ENCODE measurements at regions not wholly inside any gene's neighbourhood (a gene's known extent, or its start where the extent isn't known, plus 50 kb on each side); places are given as distances from the start of the nearest gene placed in this dataset.

- intact Hi-C loops (cut with DNase I) = no loop called here
- Histone ChIP-seq H3K27ac (no peak overlapping the region), H3K9me3 (no peaks in the 10 kb centered on the region), H3K27me3 (no peaks in the 10 kb centered on the region), H3K4me3 (no peak overlapping the region), H3K36me3 (replicated peaks in 1 of 2; ENCODE audit: insufficient read depth in 1 of 2, low read depth in 2 of 2) (no peaks in the 10 kb centered on the region), H3K4me1 (no peaks in the 10 kb centered on the region)
- TF ChIP-seq POLR2A (IDR thresholded peaks at IDR 0.05) = no peak
- ATAC-seq = no peak
- no peak for DNase-seq
- WGBS, 2 donors = 52 to 74% methylated on average over 3 to 5 of the region's 5 CpGs
These were observed 163.8 kb upstream of the SOX1 start for GRCh38 chr13:111903143-111903542.

- intact Hi-C loops (cut with DNase I) = no loop called here
- no peak for TF ChIP-seq CTCF (IDR thresholded peaks at IDR 0.05)
- no peak for TF ChIP-seq POLR2A (IDR thresholded peaks at IDR 0.05)
These were observed 162.8 kb upstream of the SOX1 start for GRCh38 chr13:111904166-111904565.

GRCh38 chr13:111904701-111905608, 162.0 kb upstream of the SOX1 start:
- intact Hi-C loops (cut with DNase I) = no loop called here
- no peak for TF ChIP-seq CTCF (IDR thresholded peaks at IDR 0.05)
- TF ChIP-seq POLR2A (IDR thresholded peaks at IDR 0.05) = no peak
- H3K9me3 ChIP-seq = no peaks in the 10 kb centered on the region
- no peak overlapping the region for H3K4me3 ChIP-seq
- 74 to 78% methylated on average over 41 of the region's 47 CpGs for WGBS, 2 donors
- no peak for ATAC-seq
- peak in 1 of 4 donors; percentile 1 for DNase-seq
- H3K4me1 ChIP-seq = no peaks in the 10 kb centered on the region
- H3K27me3 ChIP-seq = no peaks in the 10 kb centered on the region
- no peak overlapping the region for H3K27ac ChIP-seq
- no peaks in the 10 kb centered on the region for H3K36me3 ChIP-seq (replicated peaks in 1 of 2; ENCODE audit: insufficient read depth in 1 of 2, low read depth in 2 of 2)

More at GRCh38 chr13:111904166-111904565, 162.8 kb upstream of the SOX1 start:
- no peak overlapping the region for H3K27ac ChIP-seq
- no peak overlapping the region for H3K4me3 ChIP-seq
- H3K36me3 ChIP-seq (replicated peaks in 1 of 2; ENCODE audit: insufficient read depth in 1 of 2, low read depth in 2 of 2) = no peaks in the 10 kb centered on the region
- no peaks in the 10 kb centered on the region for H3K4me1 ChIP-seq
- H3K9me3 ChIP-seq = no peaks in the 10 kb centered on the region
- H3K27me3 ChIP-seq = no peaks in the 10 kb centered on the region
- DNase-seq = no peak
- 59 to 63% methylated on average over 7 of the region's 7 CpGs for WGBS, 2 donors
- ATAC-seq = no peak

- H3K4me1 ChIP-seq = no peaks in the 10 kb centered on the region
- H3K4me3 ChIP-seq = no peak overlapping the region
- ATAC-seq = no peak
- H3K9me3 ChIP-seq = no peaks in the 10 kb centered on the region
- no peaks in the 10 kb centered on the region for H3K27me3 ChIP-seq
- no peak overlapping the region for H3K27ac ChIP-seq
- H3K36me3 ChIP-seq (replicated peaks in 1 of 2; ENCODE audit: insufficient read depth in 1 of 2, low read depth in 2 of 2) = no peaks in the 10 kb centered on the region
- DNase-seq = no peak
- intact Hi-C loops (cut with DNase I) = no loop called here
- TF ChIP-seq CTCF (IDR thresholded peaks at IDR 0.05) (no peak), POLR2A (IDR thresholded peaks at IDR 0.05) (no peak)
- 84 to 87% methylated on average over 8 of the region's 8 CpGs for WGBS, 2 donors
These were observed 161.4 kb upstream of the SOX1 start for GRCh38 chr13:111905609-111905945.

- no peak for ATAC-seq
- no peaks in the 10 kb centered on the region for H3K4me1 ChIP-seq
- intact Hi-C loops (cut with DNase I) = no loop called here
- WGBS, 2 donors = 86 to 87% methylated on average over 8 of the region's 8 CpGs
- DNase-seq = no peak
- no peak overlapping the region for H3K4me3 ChIP-seq
- H3K36me3 ChIP-seq (replicated peaks in 1 of 2; ENCODE audit: insufficient read depth in 1 of 2, low read depth in 2 of 2) = no peaks in the 10 kb centered on the region
- no peak overlapping the region for H3K27ac ChIP-seq
- TF ChIP-seq CTCF (IDR thresholded peaks at IDR 0.05) (no peak), POLR2A (IDR thresholded peaks at IDR 0.05) (no peak)
- H3K27me3 ChIP-seq = no peaks in the 10 kb centered on the region
- no peaks in the 10 kb centered on the region for H3K9me3 ChIP-seq
These were observed 160.6 kb upstream of the SOX1 start for GRCh38 chr13:111906306-111906705.

Data from body of pancreas (tissue), 4 donors.